ENCODE measurements at regions not wholly inside any gene's neighbourhood (a gene's known extent, or its start where the extent isn't known, plus 50 kb on each side); places are given as distances from the start of the nearest gene placed in this dataset.

GRCh38 chr3:147886879-147887278, 477.7 kb downstream of the ZIC1 start:
- Histone ChIP-seq H3K9me3 (peaks cover 0 to 24% (median 9%) of the 10 kb centered on the region in 12 donors), H3K4me3 (no peak overlapping the region), H3K27ac (no peak overlapping the region), H3K36me3 (no peaks in the 10 kb centered on the region), H3K27me3 (no peaks in the 10 kb centered on the region), H3K4me1 (no peaks in the 10 kb centered on the region)
- intact Hi-C loops (cut with DNase I) = no loop called here
- TF ChIP-seq, protein P1, sequence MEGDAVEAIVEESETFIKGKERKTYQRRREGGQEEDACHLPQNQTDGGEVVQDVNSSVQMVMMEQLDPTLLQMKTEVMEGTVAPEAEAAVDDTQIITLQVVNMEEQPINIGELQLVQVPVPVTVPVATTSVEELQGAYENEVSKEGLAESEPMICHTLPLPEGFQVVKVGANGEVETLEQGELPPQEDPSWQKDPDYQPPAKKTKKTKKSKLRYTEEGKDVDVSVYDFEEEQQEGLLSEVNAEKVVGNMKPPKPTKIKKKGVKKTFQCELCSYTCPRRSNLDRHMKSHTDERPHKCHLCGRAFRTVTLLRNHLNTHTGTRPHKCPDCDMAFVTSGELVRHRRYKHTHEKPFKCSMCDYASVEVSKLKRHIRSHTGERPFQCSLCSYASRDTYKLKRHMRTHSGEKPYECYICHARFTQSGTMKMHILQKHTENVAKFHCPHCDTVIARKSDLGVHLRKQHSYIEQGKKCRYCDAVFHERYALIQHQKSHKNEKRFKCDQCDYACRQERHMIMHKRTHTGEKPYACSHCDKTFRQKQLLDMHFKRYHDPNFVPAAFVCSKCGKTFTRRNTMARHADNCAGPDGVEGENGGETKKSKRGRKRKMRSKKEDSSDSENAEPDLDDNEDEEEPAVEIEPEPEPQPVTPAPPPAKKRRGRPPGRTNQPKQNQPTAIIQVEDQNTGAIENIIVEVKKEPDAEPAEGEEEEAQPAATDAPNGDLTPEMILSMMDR (IDR thresholded peaks at IDR 0.05) = no peak
- no peak for TF ChIP-seq POLR2A (IDR thresholded peaks at IDR 0.05)
- WGBS, 4 donors = 14 to 33% (median 21%) methylated on average over 2 of the region's 2 CpGs
- ATAC-seq = no peak
- no peak for DNase-seq

GRCh38 chr3:147887797-147888196, 478.6 kb downstream of the ZIC1 start:
- no peaks in the 10 kb centered on the region for H3K4me1 ChIP-seq
- H3K27me3 ChIP-seq = no peaks in the 10 kb centered on the region
- no peak for DNase-seq
- 72 to 83% (median 76%) methylated on average over 2 of the region's 2 CpGs for WGBS, 4 donors
- no peak for ATAC-seq
- H3K4me3 ChIP-seq = no peak overlapping the region
- H3K9me3 ChIP-seq = peaks cover 0 to 15% (median under 1%) of the 10 kb centered on the region in 12 donors
- H3K27ac ChIP-seq = no peak overlapping the region
- intact Hi-C loops (cut with DNase I) = no loop called here
- TF ChIP-seq, protein P1 (IDR thresholded peaks at IDR 0.05) = no peak
- no peak for TF ChIP-seq POLR2A (IDR thresholded peaks at IDR 0.05)
- no peaks in the 10 kb centered on the region for H3K36me3 ChIP-seq

DNA sequence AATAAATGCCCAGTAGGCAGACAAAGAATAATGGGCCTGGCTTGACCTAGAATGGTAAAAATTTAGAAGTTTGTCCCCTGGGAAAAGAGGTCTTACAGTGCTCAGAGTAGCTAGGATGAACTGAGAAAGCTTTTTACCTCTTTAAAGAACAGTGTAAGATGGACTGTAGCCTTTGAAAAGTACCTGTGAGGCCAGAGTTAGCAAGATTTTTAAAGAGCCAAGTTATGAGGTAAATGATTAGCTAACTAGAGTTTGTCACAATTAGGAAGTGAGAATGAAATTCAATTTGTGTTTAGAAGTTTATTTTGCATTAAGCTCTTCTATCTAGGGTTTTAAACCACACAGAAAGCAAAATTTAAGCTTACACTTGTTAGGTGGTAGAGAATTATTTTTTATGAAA, 480.9 kb downstream of the ZIC1 start:
- Histone ChIP-seq H3K27ac (no peak overlapping the region), H3K4me1 (no peaks in the 10 kb centered on the region), H3K36me3 (no peaks in the 10 kb centered on the region), H3K4me3 (no peak overlapping the region), H3K27me3 (no peaks in the 10 kb centered on the region), H3K9me3 (no peaks in the 10 kb centered on the region)
- no peak for DNase-seq
- no peak for TF ChIP-seq POLR2A (IDR thresholded peaks at IDR 0.05)
- TF ChIP-seq, protein P1 (IDR thresholded peaks at IDR 0.05) = no peak
- ATAC-seq = no peak
- intact Hi-C loops (cut with DNase I) = no loop called here

- 84 to 91% (median 90%) methylated on average over 1 of the region's 1 CpG for WGBS, 4 donors
- H3K36me3 ChIP-seq = no peaks in the 10 kb centered on the region
- H3K27ac ChIP-seq = no peak overlapping the region
- no peaks in the 10 kb centered on the region for H3K4me1 ChIP-seq
- ATAC-seq (no peak), DNase-seq (no peak)
- no peak for TF ChIP-seq POLR2A (IDR thresholded peaks at IDR 0.05)
- TF ChIP-seq, protein P1 (IDR thresholded peaks at IDR 0.05) = no peak
- no peaks in the 10 kb centered on the region for H3K27me3 ChIP-seq
- H3K9me3 ChIP-seq = peaks cover 0 to under 1% (median 0%) of the 10 kb centered on the region in 12 donors
- no peak overlapping the region for H3K4me3 ChIP-seq
- intact Hi-C loops (cut with DNase I) = no loop called here
Measured at GRCh38 chr3:147895509-147895908, 486.3 kb downstream of the ZIC1 start.
